ENCODE measurements at regions not wholly inside any gene's neighbourhood (a gene's known extent, or its start where the extent isn't known, plus 50 kb on each side); places are given as distances from the start of the nearest gene placed in this dataset.

- intact Hi-C loops (cut with DNase I, micrococcal nuclease) = no loop called here
- DNase-seq = no peak
- ChIA-PET CTCF (no interaction called here), POLR2A (no interaction called here)
- no peak overlapping the region for H3K27ac Mint-ChIP-seq
- ATAC-seq = no peak
- H3K9me3 Mint-ChIP-seq (ENCODE audit: low read depth) = no peaks in the 10 kb centered on the region
- no peaks in the 10 kb centered on the region for H3K27me3 Mint-ChIP-seq
- H3K4me1 Mint-ChIP-seq = no peaks in the 10 kb centered on the region
- no peak overlapping the region for H3K4me3 Mint-ChIP-seq
- H3K36me3 Mint-ChIP-seq (ENCODE audit: low read depth) = no peaks in the 10 kb centered on the region
These were observed 1401.7 kb downstream of the NCAM2 start for GRCh38 chr21:22399681-22400514.

GRCh38 chr21:22409571-22409970 is 1411.4 kb downstream of the NCAM2 start:
- no peaks in the 10 kb centered on the region for H3K27me3 Mint-ChIP-seq
- POLR2A ChIA-PET = no interaction called here
- CTCF ChIA-PET = no interaction called here
- H3K36me3 Mint-ChIP-seq (ENCODE audit: low read depth) = no peaks in the 10 kb centered on the region
- H3K4me1 Mint-ChIP-seq = no peaks in the 10 kb centered on the region
- H3K9me3 Mint-ChIP-seq (ENCODE audit: low read depth) = peaks cover 2% of the 10 kb centered on the region
- DNase-seq = no peak
- H3K27ac Mint-ChIP-seq = no peak overlapping the region
- no peak for ATAC-seq
- no peak overlapping the region for H3K4me3 Mint-ChIP-seq
- intact Hi-C loops (cut with DNase I, micrococcal nuclease) = no loop called here

GRCh38 chr21:22416555-22416954 is 1418.3 kb downstream of the NCAM2 start:
- H3K27me3 Mint-ChIP-seq = no peaks in the 10 kb centered on the region
- H3K4me1 Mint-ChIP-seq = peaks cover 10% of the 10 kb centered on the region
- H3K27ac Mint-ChIP-seq = no peak overlapping the region
- DNase-seq (no peak), ATAC-seq (no peak)
- POLR2A ChIA-PET = no interaction called here
- peaks cover 2% of the 10 kb centered on the region for H3K9me3 Mint-ChIP-seq (ENCODE audit: low read depth)
- intact Hi-C loops (cut with DNase I, micrococcal nuclease) = no loop called here
- H3K36me3 Mint-ChIP-seq (ENCODE audit: low read depth) = no peaks in the 10 kb centered on the region
- H3K4me3 Mint-ChIP-seq = no peak overlapping the region
- CTCF ChIA-PET = no interaction called here

- ChIA-PET CTCF (interaction anchor here (0.7 kb wide), 1 partner anchor 127 kb away, joined by 3 read pairs; no protein-coding TSS in a partner anchor), POLR2A (no interaction called here)
- peak overlapping the region; percentile 7 for H3K27ac Mint-ChIP-seq
- no peaks in the 10 kb centered on the region for H3K36me3 Mint-ChIP-seq (ENCODE audit: low read depth)
- peaks cover 17% of the 10 kb centered on the region for H3K4me1 Mint-ChIP-seq
- H3K27me3 Mint-ChIP-seq = no peaks in the 10 kb centered on the region
- H3K4me3 Mint-ChIP-seq = peak overlapping the region; percentile 40
- intact Hi-C loops (cut with DNase I, micrococcal nuclease) = no loop called here
- H3K9me3 Mint-ChIP-seq (ENCODE audit: low read depth) = no peaks in the 10 kb centered on the region
- ATAC-seq (peak; percentile 84), DNase-seq (peak; percentile 11)
These were observed 1423.4 kb downstream of the NCAM2 start for GRCh38 chr21:22421416-22422180.

- ChIA-PET CTCF (interaction anchor here (0.7 to 1.3 kb wide), 2 partner anchors 11 to 294 kb away, joined by 3 read pairs; no protein-coding TSS in a partner anchor), POLR2A (no interaction called here)
- no peaks in the 10 kb centered on the region for H3K9me3 Mint-ChIP-seq (ENCODE audit: low read depth)
- no peaks in the 10 kb centered on the region for H3K36me3 Mint-ChIP-seq (ENCODE audit: low read depth)
- ATAC-seq (no peak), DNase-seq (no peak)
- no peaks in the 10 kb centered on the region for H3K4me1 Mint-ChIP-seq
- intact Hi-C loops (cut with DNase I, micrococcal nuclease) = no loop called here
- no peak overlapping the region for H3K27ac Mint-ChIP-seq
- H3K4me3 Mint-ChIP-seq = no peak overlapping the region
- H3K27me3 Mint-ChIP-seq = no peaks in the 10 kb centered on the region
These were observed 1440.3 kb downstream of the NCAM2 start for GRCh38 chr21:22438428-22439086.

GRCh38 chr21:22444990-22445389 is 1446.8 kb downstream of the NCAM2 start:
- Mint-ChIP-seq H3K27me3 (no peaks in the 10 kb centered on the region), H3K27ac (no peak overlapping the region), H3K9me3 (ENCODE audit: low read depth) (peaks cover 3% of the 10 kb centered on the region), H3K36me3 (ENCODE audit: low read depth) (no peaks in the 10 kb centered on the region), H3K4me1 (no peaks in the 10 kb centered on the region), H3K4me3 (no peak overlapping the region)
- intact Hi-C loops (cut with DNase I, micrococcal nuclease) = no loop called here
- ATAC-seq (no peak), DNase-seq (no peak)
- POLR2A ChIA-PET = no interaction called here
- CTCF ChIA-PET = no interaction called here

GRCh38 chr21:22450507-22450906 is 1452.3 kb downstream of the NCAM2 start:
- Mint-ChIP-seq H3K36me3 (ENCODE audit: low read depth) (no peaks in the 10 kb centered on the region), H3K9me3 (ENCODE audit: low read depth) (peaks cover 1% of the 10 kb centered on the region), H3K27ac (no peak overlapping the region), H3K4me3 (no peak overlapping the region), H3K4me1 (no peaks in the 10 kb centered on the region), H3K27me3 (no peaks in the 10 kb centered on the region)
- no peak for ATAC-seq
- intact Hi-C loops (cut with DNase I, micrococcal nuclease) = no loop called here
- ChIA-PET CTCF (interaction anchor here (0.8 kb wide), 1 partner anchor 12 kb away, joined by 3 read pairs; no protein-coding TSS in a partner anchor), POLR2A (no interaction called here)
- no peak for DNase-seq

- no peaks in the 10 kb centered on the region for H3K36me3 Mint-ChIP-seq (ENCODE audit: low read depth)
- no peak for ATAC-seq
- H3K27me3 Mint-ChIP-seq = no peaks in the 10 kb centered on the region
- intact Hi-C loops (cut with DNase I, micrococcal nuclease) = no loop called here
- H3K27ac Mint-ChIP-seq = no peak overlapping the region
- no peak for DNase-seq
- ChIA-PET POLR2A (no interaction called here), CTCF (interaction anchor here (0.7 to 1.2 kb wide), 2 partner anchors 8 to 10 kb away, joined by 3 read pairs; no protein-coding TSS in a partner anchor)
- H3K4me1 Mint-ChIP-seq = no peaks in the 10 kb centered on the region
- H3K4me3 Mint-ChIP-seq = no peak overlapping the region
- H3K9me3 Mint-ChIP-seq (ENCODE audit: low read depth) = no peaks in the 10 kb centered on the region
These were observed 1458.0 kb downstream of the NCAM2 start for GRCh38 chr21:22456241-22456640.

GRCh38 chr21:22468893-22469292 is 1470.7 kb downstream of the NCAM2 start:
- intact Hi-C loops (cut with DNase I, micrococcal nuclease) = no loop called here
- ATAC-seq (peak; percentile 51), DNase-seq (no peak)
- no peak overlapping the region for H3K4me3 Mint-ChIP-seq
- H3K36me3 Mint-ChIP-seq (ENCODE audit: low read depth) = no peaks in the 10 kb centered on the region
- ChIA-PET CTCF (no interaction called here), POLR2A (no interaction called here)
- H3K27ac Mint-ChIP-seq = no peak overlapping the region
- H3K9me3 Mint-ChIP-seq (ENCODE audit: low read depth) = no peaks in the 10 kb centered on the region
- no peaks in the 10 kb centered on the region for H3K27me3 Mint-ChIP-seq
- no peaks in the 10 kb centered on the region for H3K4me1 Mint-ChIP-seq

- H3K27me3 Mint-ChIP-seq = no peaks in the 10 kb centered on the region
- ChIA-PET CTCF (interaction anchor here (1.2 kb wide), 1 partner anchor 18 kb away, joined by 3 read pairs; no protein-coding TSS in a partner anchor), POLR2A (no interaction called here)
- no peaks in the 10 kb centered on the region for H3K36me3 Mint-ChIP-seq (ENCODE audit: low read depth)
- ATAC-seq (no peak), DNase-seq (no peak)
- H3K9me3 Mint-ChIP-seq (ENCODE audit: low read depth) = no peaks in the 10 kb centered on the region
- no peaks in the 10 kb centered on the region for H3K4me1 Mint-ChIP-seq
- no peak overlapping the region for H3K27ac Mint-ChIP-seq
- H3K4me3 Mint-ChIP-seq = no peak overlapping the region
- intact Hi-C loops (cut with DNase I, micrococcal nuclease) = no loop called here
These were observed 1476.2 kb downstream of the NCAM2 start for GRCh38 chr21:22474403-22474802.

- ATAC-seq (no peak), DNase-seq (no peak)
- Mint-ChIP-seq H3K27ac (no peak overlapping the region), H3K36me3 (ENCODE audit: low read depth) (no peaks in the 10 kb centered on the region), H3K4me3 (no peak overlapping the region), H3K27me3 (no peaks in the 10 kb centered on the region), H3K4me1 (no peaks in the 10 kb centered on the region), H3K9me3 (ENCODE audit: low read depth) (no peaks in the 10 kb centered on the region)
- ChIA-PET POLR2A (no interaction called here), CTCF (no interaction called here)
- intact Hi-C loops (cut with DNase I, micrococcal nuclease) = no loop called here
These were observed 1478.0 kb downstream of the NCAM2 start for GRCh38 chr21:22476214-22476613.
